ENCODE measurements at regions not wholly inside any gene's neighbourhood (a gene's known extent, or its start where the extent isn't known, plus 50 kb on each side); places are given as distances from the start of the nearest gene placed in this dataset.

DNA sequence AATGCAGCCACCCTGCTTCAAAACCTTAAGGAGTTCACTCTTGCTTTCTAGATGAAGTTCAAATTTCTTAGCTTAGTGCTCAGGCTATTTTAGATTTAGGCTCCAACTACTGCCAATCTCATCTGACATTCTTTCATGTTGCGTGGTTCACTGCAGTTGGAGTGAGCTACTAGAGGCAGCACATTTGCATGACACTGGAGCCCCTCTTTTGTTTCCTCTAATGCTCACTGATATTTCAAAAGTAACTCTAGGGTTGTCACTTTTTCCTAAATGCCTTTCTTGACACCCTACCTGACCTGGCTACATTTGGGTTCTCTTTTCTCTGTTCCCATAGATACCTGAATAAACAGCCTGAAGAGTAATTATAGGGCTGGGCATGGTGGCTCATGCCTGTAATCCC lies 586.5 kb upstream of the GOT2 start:
- no peaks in the 10 kb centered on the region for H3K27me3 Mint-ChIP-seq
- Histone ChIP-seq H3K27me3 (ENCODE audit: insufficient read depth, low read length) (no peaks in the 10 kb centered on the region), H3K4me1 (ENCODE audit: insufficient read depth, low read length) (no peaks in the 10 kb centered on the region), H3K4me3 (ENCODE audit: low read length in 2 of 2) (no peak overlapping the region), H3K9me3 (ENCODE audit: control insufficient read depth in 1 of 2, low read length in 2 of 2) (no peaks in the 10 kb centered on the region), H3K27ac (ENCODE audit: low read depth, low read length) (no peak overlapping the region), H3K36me3 (ENCODE audit: insufficient read depth, low read length) (no peaks in the 10 kb centered on the region)
- no peak overlapping the region for H3K4me3 Mint-ChIP-seq
- ChIA-PET POLR2A (ENCODE audit: partially characterized antibody) (no interaction called here), CTCF (ENCODE audit: partially characterized antibody) (no interaction called here)
- H3K36me3 Mint-ChIP-seq, result no peaks in the 10 kb centered on the region
- peaks cover under 1 to 19% (median 6%) of the 10 kb centered on the region in 8 donors for H3K9me3 Mint-ChIP-seq
- no peaks in the 10 kb centered on the region for H3K4me1 Mint-ChIP-seq
- H3K27ac Mint-ChIP-seq, result no peak overlapping the region
- DNase-seq, result no peak
- intact Hi-C loops (cut with micrococcal nuclease), result no loop called here

- no peak overlapping the region for H3K4me3 Mint-ChIP-seq
- H3K4me1 Mint-ChIP-seq, result no peaks in the 10 kb centered on the region
These were observed 585.8 kb upstream of the GOT2 start for GRCh38 chr16:59319871-59320270.

GRCh38 chr16:59305850-59306249 lies 571.7 kb upstream of the GOT2 start:
- Mint-ChIP-seq H3K27me3 (no peaks in the 10 kb centered on the region), H3K4me1 (no peaks in the 10 kb centered on the region), H3K36me3 (no peaks in the 10 kb centered on the region), H3K9me3 (peaks cover 0 to 16% (median 5%) of the 10 kb centered on the region in 8 donors), H3K4me3 (no peak overlapping the region), H3K27ac (no peak overlapping the region)
- intact Hi-C loops (cut with micrococcal nuclease), result no loop called here
- no peak for DNase-seq
- CTCF ChIA-PET (ENCODE audit: partially characterized antibody), result no interaction called here
- H3K27me3 ChIP-seq (ENCODE audit: insufficient read depth, low read length), result no peaks in the 10 kb centered on the region
- H3K36me3 ChIP-seq (ENCODE audit: insufficient read depth, low read length), result no peaks in the 10 kb centered on the region
- no peaks in the 10 kb centered on the region for H3K4me1 ChIP-seq (ENCODE audit: insufficient read depth, low read length)
- H3K27ac ChIP-seq (ENCODE audit: low read depth, low read length), result no peak overlapping the region
- no peaks in the 10 kb centered on the region for H3K9me3 ChIP-seq (ENCODE audit: control insufficient read depth in 1 of 2, low read length in 2 of 2)
- H3K4me3 ChIP-seq (ENCODE audit: low read length in 2 of 2), result no peak overlapping the region
- POLR2A ChIA-PET (ENCODE audit: partially characterized antibody), result no interaction called here

More at GRCh38 chr16:59319871-59320270, 585.8 kb upstream of the GOT2 start:
- no peaks in the 10 kb centered on the region for H3K9me3 ChIP-seq (ENCODE audit: control insufficient read depth in 1 of 2, low read length in 2 of 2)
- Mint-ChIP-seq H3K9me3 (peaks cover 2 to 19% (median 8%) of the 10 kb centered on the region in 8 donors), H3K36me3 (no peaks in the 10 kb centered on the region), H3K27me3 (no peaks in the 10 kb centered on the region), H3K27ac (no peak overlapping the region)
- no peak overlapping the region for H3K4me3 ChIP-seq (ENCODE audit: low read length in 2 of 2)
- H3K27ac ChIP-seq (ENCODE audit: low read depth, low read length), result no peak overlapping the region
- ChIA-PET POLR2A (ENCODE audit: partially characterized antibody) (no interaction called here), CTCF (ENCODE audit: partially characterized antibody) (no interaction called here)
- DNase-seq, result no peak
- no peaks in the 10 kb centered on the region for H3K36me3 ChIP-seq (ENCODE audit: insufficient read depth, low read length)
- intact Hi-C loops (cut with micrococcal nuclease), result no loop called here
- no peaks in the 10 kb centered on the region for H3K27me3 ChIP-seq (ENCODE audit: insufficient read depth, low read length)
- H3K4me1 ChIP-seq (ENCODE audit: insufficient read depth, low read length), result no peaks in the 10 kb centered on the region

DNA sequence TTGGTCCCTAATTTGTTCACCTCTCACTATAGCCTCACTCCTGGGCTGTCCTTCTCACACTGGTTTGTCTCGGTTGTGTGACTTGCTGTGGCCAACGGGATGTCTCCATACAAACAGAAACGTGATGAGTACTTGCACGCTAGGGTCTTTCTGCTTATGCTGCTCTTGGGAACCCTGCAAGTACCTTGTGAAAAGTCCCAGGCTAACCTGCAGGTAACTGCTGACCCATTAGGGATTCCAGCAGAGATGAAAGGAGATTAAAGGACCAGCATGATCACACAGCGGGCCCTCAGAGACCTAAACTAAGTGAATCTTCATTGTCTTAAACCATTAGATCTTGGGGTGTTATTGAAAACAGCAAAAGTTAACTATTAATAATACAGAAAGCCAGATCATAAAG lies 562.8 kb upstream of the GOT2 start:
- H3K4me1 Mint-ChIP-seq, result no peaks in the 10 kb centered on the region
- Histone ChIP-seq H3K36me3 (ENCODE audit: insufficient read depth, low read length) (no peaks in the 10 kb centered on the region), H3K4me1 (ENCODE audit: insufficient read depth, low read length) (no peaks in the 10 kb centered on the region), H3K9me3 (ENCODE audit: control insufficient read depth in 1 of 2, low read length in 2 of 2) (no peaks in the 10 kb centered on the region), H3K27me3 (ENCODE audit: insufficient read depth, low read length) (no peaks in the 10 kb centered on the region), H3K4me3 (ENCODE audit: low read length in 2 of 2) (no peak overlapping the region), H3K27ac (ENCODE audit: low read depth, low read length) (no peak overlapping the region)
- H3K27ac Mint-ChIP-seq, result no peak overlapping the region
- no peak overlapping the region for H3K4me3 Mint-ChIP-seq
- ChIA-PET CTCF (ENCODE audit: partially characterized antibody) (no interaction called here), POLR2A (ENCODE audit: partially characterized antibody) (no interaction called here)
- H3K9me3 Mint-ChIP-seq, result peaks cover 0 to 12% (median 8%) of the 10 kb centered on the region in 8 donors
- no peaks in the 10 kb centered on the region for H3K36me3 Mint-ChIP-seq
- no peak for DNase-seq
- intact Hi-C loops (cut with micrococcal nuclease), result no loop called here
- peaks cover 0 to 1% of the 10 kb centered on the region in 2 donors for H3K27me3 Mint-ChIP-seq

DNA sequence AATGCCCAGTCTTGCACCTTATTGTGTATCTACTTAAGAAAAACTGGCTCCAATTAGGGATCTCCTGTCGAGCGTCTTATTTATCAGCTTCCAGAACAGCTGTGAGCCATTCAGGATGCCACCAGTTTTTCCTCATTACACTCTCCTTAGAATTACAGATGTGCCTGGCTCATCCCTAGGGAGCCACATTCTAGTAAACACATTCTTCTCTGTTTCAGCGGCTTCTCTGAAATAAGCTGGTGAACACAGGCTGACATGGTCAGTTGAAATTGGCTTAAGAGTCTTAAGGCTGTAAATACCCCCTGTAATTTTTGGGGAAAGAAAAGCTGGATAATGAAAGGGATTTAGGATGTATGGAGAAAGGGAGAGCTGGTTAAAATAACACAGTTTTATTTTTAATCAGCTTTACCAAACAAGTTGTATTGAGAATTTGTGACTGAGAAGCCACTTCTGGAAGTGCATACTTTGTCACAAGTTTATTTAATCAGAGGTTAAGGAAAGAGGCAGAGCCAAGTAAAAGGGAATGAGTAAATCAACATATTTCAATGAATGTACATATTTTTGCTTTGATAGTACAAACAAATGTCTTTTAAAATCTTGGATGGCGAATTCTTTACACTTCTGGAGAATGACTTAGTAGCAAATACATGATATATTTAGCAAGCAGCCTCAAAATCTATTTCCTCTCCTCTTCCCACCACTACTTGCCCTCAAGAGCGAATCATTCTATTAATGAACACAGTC lies 562.0 kb upstream of the GOT2 start:
- intact Hi-C loops (cut with micrococcal nuclease), result no loop called here
- Histone ChIP-seq H3K27me3 (ENCODE audit: insufficient read depth, low read length) (no peaks in the 10 kb centered on the region), H3K4me3 (ENCODE audit: low read length in 2 of 2) (no peak overlapping the region), H3K9me3 (ENCODE audit: control insufficient read depth in 1 of 2, low read length in 2 of 2) (no peaks in the 10 kb centered on the region), H3K36me3 (ENCODE audit: insufficient read depth, low read length) (no peaks in the 10 kb centered on the region), H3K27ac (ENCODE audit: low read depth, low read length) (no peak overlapping the region), H3K4me1 (ENCODE audit: insufficient read depth, low read length) (no peaks in the 10 kb centered on the region)
- Mint-ChIP-seq H3K9me3 (peaks cover 0 to 15% (median 8%) of the 10 kb centered on the region in 8 donors), H3K27me3 (peaks cover 0 to 1% of the 10 kb centered on the region in 2 donors), H3K27ac (no peak overlapping the region), H3K4me3 (no peak overlapping the region), H3K36me3 (no peaks in the 10 kb centered on the region), H3K4me1 (no peaks in the 10 kb centered on the region)
- no peak for DNase-seq
- ChIA-PET CTCF (ENCODE audit: partially characterized antibody) (no interaction called here), POLR2A (ENCODE audit: partially characterized antibody) (no interaction called here)

DNA sequence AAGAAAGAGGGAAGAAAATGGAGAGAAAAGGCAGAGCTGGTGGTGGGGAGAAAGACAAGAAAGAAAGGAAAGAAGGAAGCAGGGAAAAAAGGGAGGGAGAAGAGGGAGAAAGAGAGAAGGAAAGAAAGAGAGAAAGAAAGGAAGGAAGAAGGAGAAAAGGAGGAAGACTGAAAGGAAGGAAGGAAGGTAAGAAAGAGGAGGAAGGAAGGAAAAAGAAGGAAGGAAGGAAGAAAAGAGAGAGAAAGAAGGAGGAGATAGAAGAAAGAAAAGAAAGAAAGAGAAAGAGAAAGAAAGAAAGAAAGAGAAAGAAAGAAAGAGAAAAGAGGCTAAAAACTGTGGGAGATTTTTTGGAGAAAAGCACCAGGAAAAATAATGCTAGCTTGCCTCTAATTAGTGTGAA lies 561.4 kb upstream of the GOT2 start:
- Mint-ChIP-seq H3K4me1 (no peaks in the 10 kb centered on the region), H3K27me3 (peaks cover 0 to 1% of the 10 kb centered on the region in 2 donors), H3K4me3 (no peak overlapping the region), H3K27ac (no peak overlapping the region), H3K36me3 (no peaks in the 10 kb centered on the region), H3K9me3 (peaks cover 0 to 16% (median 8%) of the 10 kb centered on the region in 8 donors)
- ChIA-PET CTCF (ENCODE audit: partially characterized antibody) (no interaction called here), POLR2A (ENCODE audit: partially characterized antibody) (no interaction called here)
- Histone ChIP-seq H3K27me3 (ENCODE audit: insufficient read depth, low read length) (no peaks in the 10 kb centered on the region), H3K4me3 (ENCODE audit: low read length in 2 of 2) (no peak overlapping the region), H3K9me3 (ENCODE audit: control insufficient read depth in 1 of 2, low read length in 2 of 2) (no peaks in the 10 kb centered on the region), H3K36me3 (ENCODE audit: insufficient read depth, low read length) (no peaks in the 10 kb centered on the region), H3K4me1 (ENCODE audit: insufficient read depth, low read length) (no peaks in the 10 kb centered on the region), H3K27ac (ENCODE audit: low read depth, low read length) (no peak overlapping the region)
- DNase-seq, result no peak
- intact Hi-C loops (cut with micrococcal nuclease), result no loop called here

- H3K4me3 Mint-ChIP-seq, result no peak overlapping the region
These were observed 556.6 kb upstream of the GOT2 start for GRCh38 chr16:59290718-59291117.

More at GRCh38 chr16:59290718-59291117, 556.6 kb upstream of the GOT2 start:
- intact Hi-C loops (cut with micrococcal nuclease), result no loop called here
- DNase-seq, result no peak
- H3K27ac ChIP-seq (ENCODE audit: low read depth, low read length), result no peak overlapping the region
- H3K4me3 ChIP-seq (ENCODE audit: low read length in 2 of 2), result no peak overlapping the region
- no peaks in the 10 kb centered on the region for H3K9me3 ChIP-seq (ENCODE audit: control insufficient read depth in 1 of 2, low read length in 2 of 2)
- Mint-ChIP-seq H3K36me3 (no peaks in the 10 kb centered on the region), H3K27me3 (peaks cover 0 to 1% of the 10 kb centered on the region in 2 donors), H3K9me3 (peaks cover 4 to 26% (median 10%) of the 10 kb centered on the region in 8 donors), H3K4me1 (no peaks in the 10 kb centered on the region), H3K27ac (no peak overlapping the region)
- ChIA-PET POLR2A (ENCODE audit: partially characterized antibody) (no interaction called here), CTCF (ENCODE audit: partially characterized antibody) (no interaction called here)
- H3K36me3 ChIP-seq (ENCODE audit: insufficient read depth, low read length), result no peaks in the 10 kb centered on the region
- H3K4me1 ChIP-seq (ENCODE audit: insufficient read depth, low read length), result no peaks in the 10 kb centered on the region
- H3K27me3 ChIP-seq (ENCODE audit: insufficient read depth, low read length), result no peaks in the 10 kb centered on the region

All from CD4-positive, alpha-beta memory T cell (primary cell).